Stimulated activated CD8-positive, alpha-beta memory T cell treated with anti-CD3 and anti-CD28 coated beads, Interleukin-2, amount 100 ng/mL, for 48 hours (primary cell): ENCODE measurements at regions not wholly inside any gene's neighbourhood (a gene's known extent, or its start where the extent isn't known, plus 50 kb on each side); places are given as distances from the start of the nearest gene placed in this dataset.
A peak's percentile ranks its signal among the peaks of the same experiment; 100 is the strongest.

Experiments used
- DNase-seq, 2 donors: peaks; one replicate each; pipeline ENCODE4 v3.0.0-alpha.2; 2020; ENCODE audit warnings: low read depth in 2 of 2

DNA sequence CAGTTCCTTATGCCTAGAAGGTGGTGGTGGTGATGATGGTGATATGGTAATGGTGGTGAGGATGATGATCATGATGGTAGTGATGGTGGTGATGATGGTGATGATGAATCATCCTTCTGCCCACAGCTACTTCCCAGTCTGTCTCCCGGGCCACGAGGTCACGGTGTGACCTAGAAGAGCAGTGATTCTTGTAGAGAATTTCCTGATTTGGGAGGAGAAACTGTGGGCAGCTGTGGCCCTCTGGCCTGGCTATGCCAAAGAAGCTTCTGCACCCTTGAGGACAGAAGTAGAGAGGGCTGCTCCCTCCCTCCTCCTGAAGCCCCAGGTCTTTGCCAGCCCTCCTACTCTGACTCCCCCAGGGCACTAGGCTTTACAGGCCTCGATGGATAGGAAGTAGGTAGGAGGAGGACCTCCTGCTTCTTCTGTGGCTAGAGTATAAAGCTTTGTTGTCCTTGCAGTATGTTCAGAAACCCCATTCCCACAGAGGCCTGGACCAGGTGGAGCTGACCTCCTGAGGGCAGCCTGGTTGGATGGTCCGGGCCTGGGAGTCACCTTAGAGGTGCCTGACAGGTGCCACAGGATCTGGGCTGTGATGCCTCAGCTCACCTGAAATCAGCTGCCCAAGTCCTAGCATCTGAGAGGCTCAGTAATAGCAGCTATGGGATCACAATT lies 57.9 kb upstream of the EPAS1 start:
- DNase-seq = peak in 1 of 2 donors; percentile 21

- peak in 1 of 2 donors; percentile 39 for DNase-seq
Measured at GRCh38 chr2:46239847-46240181, 57.4 kb upstream of the EPAS1 start.

- DNase-seq = no peak
Measured at GRCh38 chr2:46241344-46241743, 55.9 kb upstream of the EPAS1 start.

DNA sequence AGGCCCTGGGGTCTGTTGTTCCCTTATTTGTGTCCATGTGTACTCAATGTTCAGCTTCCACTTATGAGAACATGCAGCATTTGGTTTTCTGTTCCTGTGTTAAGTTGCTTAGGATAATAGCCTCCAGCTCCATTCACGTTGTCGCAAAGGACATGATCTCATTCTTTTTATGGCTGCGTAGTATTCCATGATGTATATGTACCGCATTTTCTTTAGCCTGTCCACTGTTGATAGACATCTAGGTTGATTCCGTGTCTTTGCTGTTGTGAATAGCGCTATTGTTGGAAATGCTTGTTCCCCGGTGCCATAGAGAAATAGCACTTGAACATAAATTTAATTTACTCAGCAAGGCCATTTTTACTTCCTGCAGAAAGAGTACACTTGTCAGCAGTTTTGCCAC lies 51.3 kb upstream of the EPAS1 start:
- no peak for DNase-seq

DNA sequence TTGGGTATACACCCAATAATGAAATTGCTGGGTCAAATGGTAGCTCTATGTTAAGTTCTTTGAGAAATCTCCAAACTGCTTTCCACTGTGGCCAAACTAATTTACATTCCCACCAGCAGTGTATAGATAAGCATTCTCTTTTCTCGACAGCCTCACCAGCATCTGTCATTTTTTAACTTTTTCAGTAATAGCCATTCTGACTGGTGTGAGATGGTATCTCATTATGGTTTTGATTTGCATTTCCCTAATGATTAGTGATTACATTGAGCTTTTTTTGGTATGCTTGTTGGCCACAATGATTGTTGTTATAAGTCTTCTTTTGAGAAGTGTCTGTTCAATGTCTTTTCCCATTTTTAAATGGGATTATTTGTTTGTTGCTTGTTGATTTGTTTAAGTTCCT lies 50.4 kb upstream of the EPAS1 start:
- DNase-seq = no peak
